PC-3 (cell line): ENCODE measurements at regions not wholly inside any gene's neighbourhood (a gene's known extent, or its start where the extent isn't known, plus 50 kb on each side); places are given as distances from the start of the nearest gene placed in this dataset.

Experiments
- ATAC-seq: fragments of 200-7000 bp; cut with Tn5 transposase; 2 replicates; pipeline ENCODE4 v1.9.1; 2020; ENCODE audit warnings: mild to moderate bottlenecking, moderate library complexity
- BruUV-seq: library from RNA; stranded (reverse); fragments of 400-500 nt; replicated peaks from 2 replicates; lab custom pipeline; 2021; lab: Mats Ljungman, UMichigan
- CTCF ChIA-PET: fragments of 300-600 bp; sonication (Branson Sonifier 250); formaldehyde crosslinking; loops from one replicate; lab custom pipeline; 2022; ENCODE audit warnings: antibody characterized with exemption; lab: Charles Lee
- POLR2A ChIA-PET: fragments of 300-600 bp; sonication (Branson Sonifier 250); formaldehyde crosslinking; loops from one replicate; lab custom pipeline; 2022; ENCODE audit warnings: antibody characterized with exemption; ENCODE audit not compliant: unreplicated experiment; lab: Charles Lee
- DNase-seq: peaks from one replicate; pipeline ENCODE4 v3.0.0-alpha.2; 2015
- H2AFZ ChIP-seq: fragments of 300-600 bp; sonication (generic); 2 replicates; pipeline ENCODE4 v1.6.0; 2016; ENCODE audit warnings: antibody characterized with exemption, low read length
- H3F3A ChIP-seq: fragments of 300-600 bp; sonication (generic); one replicate; pipeline ENCODE4 v1.6.0; 2017; ENCODE audit warnings: antibody characterized with exemption, low read length, control low read depth, mild to moderate bottlenecking; ENCODE audit not compliant: unreplicated experiment
- H3K27ac ChIP-seq: fragments of 300-600 bp; sonication (generic); 2 replicates; pipeline ENCODE4 v1.5.1; 2016; ENCODE audit warnings: mild to moderate bottlenecking, low read length
- H3K27me3 ChIP-seq: fragments of 300-600 bp; sonication (generic); 2 replicates; pipeline ENCODE4 v1.6.1; 2016; ENCODE audit warnings: low read length, mixed read lengths
- H3K36me3 ChIP-seq: fragments of 300-600 bp; sonication (generic); 2 replicates; pipeline ENCODE4 v1.6.1; 2016; ENCODE audit warnings: low read depth, mixed run types, low read length, mixed read lengths
- H3K4me1 ChIP-seq: fragments of 300-600 bp; sonication (generic); 2 replicates; pipeline ENCODE4 v1.5.1; 2016; ENCODE audit warnings: low read length; ENCODE audit not compliant: insufficient read depth
- H3K4me2 ChIP-seq: fragments of 300-600 bp; sonication (generic); 2 replicates; pipeline ENCODE4 v1.6.0; 2016; ENCODE audit warnings: low read length
- H3K4me3 ChIP-seq: fragments of 300-600 bp; sonication (generic); 2 replicates; pipeline ENCODE4 v1.5.1; 2016; ENCODE audit warnings: mild to moderate bottlenecking, low read length, mixed read lengths
- H3K79me2 ChIP-seq: fragments of 300-600 bp; sonication (generic); 2 replicates; pipeline ENCODE4 v1.6.1; 2017; ENCODE audit warnings: low read length, mixed read lengths
- H3K9ac ChIP-seq: fragments of 300-600 bp; sonication (generic); 2 replicates; pipeline ENCODE4 v1.6.0; 2016; ENCODE audit warnings: mild to moderate bottlenecking, low read length
- H3K9me2 ChIP-seq: fragments of 300-600 bp; sonication (generic); replicated peaks from 2 replicates; pipeline ENCODE4 v1.6.1; 2016; ENCODE audit warnings: mixed run types, low read length, mixed read lengths
- H3K9me3 ChIP-seq: fragments of 300-600 bp; sonication (generic); 2 replicates; pipeline ENCODE4 v1.6.1; 2016; ENCODE audit warnings: low read length, mixed read lengths
- H4K20me1 ChIP-seq: fragments of 300-600 bp; sonication (generic); 2 replicates; pipeline ENCODE4 v1.6.1; 2016; ENCODE audit warnings: low read length, mixed read lengths
- CTCF ChIP-seq: fragments of 300-600 bp; sonication (generic); conservative IDR thresholded peaks from 2 replicates; pipeline ENCODE4 v1.5.1; 2017; ENCODE audit warnings: antibody characterized with exemption, low read depth, mild to moderate bottlenecking, low read length
- EZH2 ChIP-seq: fragments of 300-600 bp; sonication (generic); IDR thresholded peaks from one replicate; pipeline ENCODE4 v1.6.1; 2017; ENCODE audit warnings: antibody characterized with exemption, mild to moderate bottlenecking, low read length; ENCODE audit not compliant: unreplicated experiment
- EZH2phosphoT487 ChIP-seq: fragments of 300-600 bp; sonication (generic); IDR thresholded peaks from 2 replicates; pipeline ENCODE4 v1.6.1; 2018; ENCODE audit warnings: mild to moderate bottlenecking, antibody characterized with exemption, low read length, borderline replicate concordance
- intact Hi-C: fragments of 100-400 bp; cut with micrococcal nuclease; formaldehyde crosslinking; loops from 2 replicates; pipeline ENCODE4 v1.9.0; 2023

- ChIA-PET CTCF (no interaction called here), POLR2A (no interaction called here)
- Histone ChIP-seq H3K4me1 (no peaks in the 10 kb centered on the region), H3K27me3 (no peaks in the 10 kb centered on the region), H3K9ac (no peak overlapping the region), H3K36me3 (no peaks in the 10 kb centered on the region), H3K9me2 (no peaks in the 10 kb centered on the region), H3K4me3 (no peak overlapping the region), H3K9me3 (no peaks in the 10 kb centered on the region), H4K20me1 (no peaks in the 10 kb centered on the region), H3K27ac (no peak overlapping the region), H2AFZ (no peak overlapping the region), H3F3A (no peaks in the 10 kb centered on the region), H3K79me2 (no peaks in the 10 kb centered on the region), H3K4me2 (no peak overlapping the region)
- TF ChIP-seq EZH2phosphoT487 (no peak), EZH2 (no peak), CTCF (no peak)
- intact Hi-C loops = no loop called here
- BruUV-seq = no TSS peak
- DNase-seq (no peak), ATAC-seq (no peak)
Measured at GRCh38 chr3:151962912-151963311, 89.5 kb downstream of the SUCNR1 start.

GRCh38 chr3:151964743-151965142, 91.3 kb downstream of the SUCNR1 start:
- ATAC-seq (no peak), DNase-seq (no peak)
- Histone ChIP-seq H2AFZ (no peak overlapping the region), H3K9me3 (no peaks in the 10 kb centered on the region), H3K4me3 (no peak overlapping the region), H3K9ac (no peak overlapping the region), H3K4me1 (no peaks in the 10 kb centered on the region), H3K27me3 (no peaks in the 10 kb centered on the region), H3K79me2 (no peaks in the 10 kb centered on the region), H3K9me2 (no peaks in the 10 kb centered on the region), H3K36me3 (no peaks in the 10 kb centered on the region), H3K4me2 (no peak overlapping the region), H3K27ac (no peak overlapping the region), H4K20me1 (no peaks in the 10 kb centered on the region), H3F3A (no peaks in the 10 kb centered on the region)
- CTCF ChIA-PET = no interaction called here
- TF ChIP-seq CTCF (no peak), EZH2 (no peak), EZH2phosphoT487 (no peak)
- no TSS peak for BruUV-seq
- POLR2A ChIA-PET = no interaction called here
- intact Hi-C loops = no loop called here

GRCh38 chr3:151969026-151969642, 95.7 kb downstream of the SUCNR1 start:
- Histone ChIP-seq H3K9me3 (no peaks in the 10 kb centered on the region), H3K4me1 (peaks cover 31% of the 10 kb centered on the region), H3K9me2 (no peaks in the 10 kb centered on the region), H3K27ac (no peak overlapping the region), H3K79me2 (no peaks in the 10 kb centered on the region), H3F3A (no peaks in the 10 kb centered on the region), H3K9ac (no peak overlapping the region), H4K20me1 (no peaks in the 10 kb centered on the region), H3K36me3 (no peaks in the 10 kb centered on the region), H3K4me2 (no peak overlapping the region), H3K27me3 (no peaks in the 10 kb centered on the region), H3K4me3 (no peak overlapping the region), H2AFZ (no peak overlapping the region)
- intact Hi-C loops = no loop called here
- ChIA-PET POLR2A (no interaction called here), CTCF (no interaction called here)
- TF ChIP-seq EZH2 (no peak), CTCF (no peak), EZH2phosphoT487 (no peak)
- no TSS peak for BruUV-seq
- DNase-seq (no peak), ATAC-seq (no peak)
